ENCODE measurements at regions not wholly inside any gene's neighbourhood (a gene's known extent, or its start where the extent isn't known, plus 50 kb on each side); places are given as distances from the start of the nearest gene placed in this dataset.

- DNase-seq (ENCODE audit: insufficient read length) (no peak), FAIRE-seq (no peak)
- TF ChIP-seq TAF1 (IDR thresholded peaks at IDR 0.05; ENCODE audit: borderline replicate concordance, low read depth, low read length) (no peak), POLR2AphosphoS5 (IDR thresholded peaks at IDR 0.05; ENCODE audit: low read depth, low read length) (no peak), POLR2A (IDR thresholded peaks at IDR 0.05; ENCODE audit: low read depth, low read length) (no peak)
Measured at GRCh38 chr7:35353481-35353880, 99.6 kb upstream of the TBX20 start.

GRCh38 chr7:35351466-35351865 is 97.6 kb upstream of the TBX20 start:
- TF ChIP-seq POLR2AphosphoS5 (IDR thresholded peaks at IDR 0.05; ENCODE audit: low read depth, low read length) = no peak
- TF ChIP-seq TAF1 (IDR thresholded peaks at IDR 0.05; ENCODE audit: borderline replicate concordance, low read depth, low read length) = no peak
- no peak for TF ChIP-seq POLR2A (IDR thresholded peaks at IDR 0.05; ENCODE audit: low read depth, low read length)
- FAIRE-seq (no peak), DNase-seq (ENCODE audit: insufficient read length) (no peak)

DNA sequence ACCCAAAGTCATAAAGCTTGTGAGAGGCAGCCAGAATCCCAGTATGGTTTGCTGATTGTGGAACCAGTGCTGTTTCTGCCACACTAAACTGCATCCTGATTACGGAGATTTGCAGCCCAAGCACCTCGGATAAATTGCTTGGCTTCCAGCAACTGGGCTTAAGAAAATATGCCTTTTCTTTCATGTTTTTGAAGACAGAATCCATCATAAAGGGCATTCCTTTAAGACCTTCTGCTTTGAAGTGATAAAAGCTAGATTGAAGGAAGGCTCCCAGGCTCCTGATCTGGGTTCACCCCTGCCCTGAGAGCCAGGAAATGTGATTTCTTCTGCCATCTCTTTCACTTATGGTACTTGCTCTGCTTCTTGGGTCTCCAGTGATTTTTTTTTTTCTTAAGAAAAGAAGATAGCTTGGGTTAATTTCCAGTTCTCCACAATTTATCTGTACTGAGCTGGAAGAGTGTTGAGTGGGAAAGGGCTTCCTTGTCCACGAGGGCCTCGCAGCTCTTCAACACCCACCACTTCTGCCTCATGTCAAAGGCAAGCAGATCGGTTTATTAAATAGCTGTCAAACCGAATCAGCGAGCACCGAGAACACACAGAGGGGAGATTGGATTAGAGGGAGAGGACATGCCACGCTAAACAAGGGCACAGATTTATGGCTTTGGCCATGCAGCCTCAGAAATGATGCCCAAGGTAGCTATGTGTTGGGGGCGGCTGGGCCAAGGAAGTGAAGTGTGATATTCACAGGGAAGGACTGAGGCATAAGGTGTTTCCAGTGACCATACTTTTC is 94.9 kb upstream of the TBX20 start:
- TF ChIP-seq POLR2A (IDR thresholded peaks at IDR 0.05; ENCODE audit: low read depth, low read length) (no peak), TAF1 (IDR thresholded peaks at IDR 0.05; ENCODE audit: borderline replicate concordance, low read depth, low read length) (no peak), POLR2AphosphoS5 (IDR thresholded peaks at IDR 0.05; ENCODE audit: low read depth, low read length) (no peak)
- no peak for DNase-seq (ENCODE audit: insufficient read length)
- no peak for FAIRE-seq

- FAIRE-seq (no peak), DNase-seq (ENCODE audit: insufficient read length) (no peak)
- TF ChIP-seq POLR2AphosphoS5 (IDR thresholded peaks at IDR 0.05; ENCODE audit: low read depth, low read length) (no peak), TAF1 (IDR thresholded peaks at IDR 0.05; ENCODE audit: borderline replicate concordance, low read depth, low read length) (no peak), POLR2A (IDR thresholded peaks at IDR 0.05; ENCODE audit: low read depth, low read length) (no peak)
Measured at GRCh38 chr7:35342786-35343185, 88.9 kb upstream of the TBX20 start.

DNA sequence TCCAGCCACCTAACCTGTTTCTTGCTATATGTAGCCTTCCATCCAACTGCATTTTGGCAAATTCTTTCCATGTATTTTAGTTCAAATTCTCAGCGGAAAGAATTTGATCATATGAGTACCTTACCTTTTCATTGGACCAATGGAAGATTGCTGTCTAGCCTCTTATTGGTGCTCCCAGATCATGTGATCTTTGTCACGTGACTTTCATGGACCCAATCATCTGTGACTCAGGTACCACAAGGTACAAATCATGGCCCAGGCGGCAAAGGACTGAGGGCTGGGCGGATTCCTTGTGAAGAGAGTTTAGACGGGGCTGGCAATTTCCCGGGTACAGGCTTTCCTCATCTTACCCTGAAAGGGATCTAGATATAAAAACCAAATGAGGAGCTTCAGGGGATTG is 85.9 kb upstream of the TBX20 start:
- FAIRE-seq = no peak
- DNase-seq (ENCODE audit: insufficient read length) = no peak
- TF ChIP-seq POLR2AphosphoS5 (IDR thresholded peaks at IDR 0.05; ENCODE audit: low read depth, low read length) (no peak), POLR2A (IDR thresholded peaks at IDR 0.05; ENCODE audit: low read depth, low read length) (no peak), TAF1 (IDR thresholded peaks at IDR 0.05; ENCODE audit: borderline replicate concordance, low read depth, low read length) (no peak)

DNA sequence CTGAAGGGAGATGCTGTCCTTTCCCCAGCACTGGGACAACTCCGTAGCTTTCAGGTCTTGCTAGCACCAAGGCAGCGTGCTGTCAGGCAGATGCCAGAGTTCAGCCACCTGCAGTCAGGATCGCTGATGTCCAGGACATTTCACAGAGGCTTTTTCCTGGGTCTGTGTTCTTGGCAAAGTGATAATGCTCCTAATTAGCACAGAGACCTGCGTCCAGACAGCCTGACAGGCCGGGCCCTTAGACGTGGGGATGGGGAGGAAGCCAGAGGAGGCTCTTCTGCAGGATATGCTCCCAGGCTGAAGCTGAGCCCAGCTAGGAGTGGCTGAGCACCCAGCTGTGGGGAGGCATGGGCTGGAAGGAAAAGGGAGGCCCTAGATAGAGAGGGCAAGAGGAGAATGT is 82.5 kb upstream of the TBX20 start:
- FAIRE-seq (no peak), DNase-seq (ENCODE audit: insufficient read length) (no peak)
- TF ChIP-seq POLR2A (IDR thresholded peaks at IDR 0.05; ENCODE audit: low read depth, low read length) (no peak), TAF1 (IDR thresholded peaks at IDR 0.05; ENCODE audit: borderline replicate concordance, low read depth, low read length) (no peak), POLR2AphosphoS5 (IDR thresholded peaks at IDR 0.05; ENCODE audit: low read depth, low read length) (no peak)

DNA sequence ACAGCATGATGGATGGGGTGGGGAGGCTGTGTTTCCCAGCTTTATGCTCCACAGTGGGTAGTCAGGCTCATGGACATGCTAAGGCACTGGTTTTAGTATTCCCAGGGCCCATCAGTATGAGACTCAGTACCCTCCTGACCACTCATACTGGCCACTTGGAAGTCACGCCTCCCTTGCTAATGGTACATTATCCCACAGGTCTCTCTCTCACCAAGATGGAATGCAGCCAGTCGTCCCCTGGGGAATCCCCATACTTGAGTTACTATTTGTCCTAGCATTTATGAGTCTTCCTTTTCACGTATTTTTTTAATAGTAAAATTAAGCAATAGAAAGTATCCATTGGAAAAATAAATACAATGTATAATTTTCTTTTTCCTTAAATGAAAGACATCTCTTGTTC is 80.6 kb upstream of the TBX20 start:
- DNase-seq (ENCODE audit: insufficient read length) (no peak), FAIRE-seq (no peak)
- no peak for TF ChIP-seq POLR2AphosphoS5 (IDR thresholded peaks at IDR 0.05; ENCODE audit: low read depth, low read length)
- no peak for TF ChIP-seq TAF1 (IDR thresholded peaks at IDR 0.05; ENCODE audit: borderline replicate concordance, low read depth, low read length)

GRCh38 chr7:35333265-35333664 is 79.4 kb upstream of the TBX20 start:
- TF ChIP-seq POLR2A (IDR thresholded peaks at IDR 0.05; ENCODE audit: low read depth, low read length) (no peak), POLR2AphosphoS5 (IDR thresholded peaks at IDR 0.05; ENCODE audit: low read depth, low read length) (no peak), TAF1 (IDR thresholded peaks at IDR 0.05; ENCODE audit: borderline replicate concordance, low read depth, low read length) (no peak)
- DNase-seq (ENCODE audit: insufficient read length) (no peak), FAIRE-seq (no peak)

DNA sequence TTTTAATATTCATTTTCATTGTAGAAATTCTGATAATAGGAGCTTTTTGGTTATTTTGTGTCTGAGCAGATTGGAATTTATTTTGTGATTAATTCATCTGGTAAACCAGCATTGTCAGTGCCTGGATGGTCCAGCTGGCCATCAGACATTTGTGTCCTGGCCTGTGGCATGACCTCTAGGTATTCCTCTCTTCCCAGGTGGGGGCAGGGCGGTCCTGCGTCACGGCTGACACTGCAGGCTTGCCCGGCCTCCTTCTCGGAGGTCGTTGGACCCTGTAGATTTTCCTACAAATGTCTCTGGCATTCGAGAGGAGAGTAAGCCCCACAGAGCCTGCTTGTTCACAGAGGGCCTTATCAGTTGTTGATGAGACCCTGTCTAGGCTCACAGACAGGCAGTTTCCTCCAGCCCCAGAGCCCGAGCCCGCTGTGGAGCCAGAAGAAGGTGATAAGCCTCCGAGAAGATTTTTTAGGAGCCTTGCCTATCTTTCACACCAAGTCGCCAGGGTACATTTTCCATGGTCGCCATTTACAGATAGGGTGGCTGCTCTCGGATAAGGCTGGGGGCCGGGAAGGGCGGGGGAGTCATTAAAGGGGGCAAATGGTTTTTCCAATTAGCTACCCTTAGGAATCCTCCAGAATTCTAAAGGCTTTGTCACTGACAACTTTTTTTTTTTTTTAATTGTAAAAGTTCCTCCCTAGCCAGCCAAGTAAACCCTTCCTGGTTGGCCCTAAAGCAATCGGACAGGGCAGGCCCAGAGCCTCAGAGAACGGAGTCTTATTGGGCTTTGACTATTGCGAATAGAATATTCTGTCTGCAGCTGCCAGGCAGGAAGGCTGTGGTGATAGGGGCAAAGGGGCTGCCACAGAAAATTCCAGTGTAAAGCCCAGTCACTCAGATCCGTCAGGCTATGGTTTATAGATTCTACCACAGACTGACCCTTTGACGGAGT is 78.1 kb upstream of the TBX20 start:
- DNase-seq (ENCODE audit: insufficient read length) = no peak
- FAIRE-seq = no peak
- TF ChIP-seq TAF1 (IDR thresholded peaks at IDR 0.05; ENCODE audit: borderline replicate concordance, low read depth, low read length) (no peak), POLR2AphosphoS5 (IDR thresholded peaks at IDR 0.05; ENCODE audit: low read depth, low read length) (no peak), POLR2A (IDR thresholded peaks at IDR 0.05; ENCODE audit: low read depth, low read length) (no peak)

GRCh38 chr7:35329026-35329425 is 75.1 kb upstream of the TBX20 start:
- TF ChIP-seq POLR2A (IDR thresholded peaks at IDR 0.05; ENCODE audit: low read depth, low read length) = no peak
- no peak for TF ChIP-seq TAF1 (IDR thresholded peaks at IDR 0.05; ENCODE audit: borderline replicate concordance, low read depth, low read length)
- no peak for TF ChIP-seq POLR2AphosphoS5 (IDR thresholded peaks at IDR 0.05; ENCODE audit: low read depth, low read length)
- DNase-seq (ENCODE audit: insufficient read length) = no peak
- no peak for FAIRE-seq

- no peak for DNase-seq (ENCODE audit: insufficient read length)
- FAIRE-seq = no peak
- TF ChIP-seq POLR2A (IDR thresholded peaks at IDR 0.05; ENCODE audit: low read depth, low read length) (no peak), TAF1 (IDR thresholded peaks at IDR 0.05; ENCODE audit: borderline replicate concordance, low read depth, low read length) (no peak), POLR2AphosphoS5 (IDR thresholded peaks at IDR 0.05; ENCODE audit: low read depth, low read length) (no peak)
Measured at GRCh38 chr7:35319606-35320005, 65.7 kb upstream of the TBX20 start.
